ENCODE measurements at regions not wholly inside any gene's neighbourhood (a gene's known extent, or its start where the extent isn't known, plus 50 kb on each side); places are given as distances from the start of the nearest gene placed in this dataset.

DNA sequence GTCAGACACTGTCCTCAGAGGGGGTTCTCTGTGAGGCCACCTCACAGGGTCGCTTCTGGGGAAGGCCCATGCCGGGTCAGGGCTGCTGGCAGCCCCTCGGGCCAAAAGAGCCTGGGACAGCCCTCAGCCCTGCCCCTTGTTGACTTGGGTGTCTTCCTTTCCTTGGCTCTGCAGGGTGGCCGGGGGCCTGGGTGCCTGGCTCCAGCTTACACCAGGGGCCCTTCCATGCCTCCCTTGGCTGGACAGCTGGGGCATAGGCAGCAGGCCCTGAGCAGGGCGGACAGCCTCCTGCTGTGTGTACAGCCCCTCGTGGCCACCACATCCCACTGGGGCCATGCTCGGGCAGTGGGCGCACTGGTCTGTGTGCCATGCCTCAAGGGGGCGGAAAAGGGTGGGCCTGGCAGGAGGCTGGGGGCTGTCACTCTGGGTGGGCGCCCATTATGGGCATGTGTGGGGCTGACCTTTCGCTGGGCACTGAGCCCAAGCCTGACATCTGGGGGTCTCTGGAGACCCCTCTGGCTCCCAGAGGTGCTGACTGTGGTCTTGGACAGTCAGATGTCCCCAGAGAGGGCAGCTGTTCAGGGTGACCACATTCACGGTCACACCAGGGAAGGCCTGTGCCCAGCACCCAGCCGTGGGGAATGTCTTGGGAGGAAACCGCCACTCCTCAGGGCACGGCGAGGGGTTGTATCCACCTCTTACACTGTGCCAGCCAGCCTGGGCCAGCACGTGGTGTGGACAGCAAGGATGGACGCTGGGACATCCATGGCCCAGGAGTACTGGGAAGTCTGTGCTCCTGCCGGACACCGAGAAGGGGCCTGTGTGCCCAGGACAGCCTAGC lies 313.3 kb downstream of the TMEM121 start:
- DNase-seq: no peak
- no peaks in the 10 kb centered on the region for H3K27me3 ChIP-seq
- no peak overlapping the region for H3K27ac ChIP-seq
- TF ChIP-seq, protein P1, sequence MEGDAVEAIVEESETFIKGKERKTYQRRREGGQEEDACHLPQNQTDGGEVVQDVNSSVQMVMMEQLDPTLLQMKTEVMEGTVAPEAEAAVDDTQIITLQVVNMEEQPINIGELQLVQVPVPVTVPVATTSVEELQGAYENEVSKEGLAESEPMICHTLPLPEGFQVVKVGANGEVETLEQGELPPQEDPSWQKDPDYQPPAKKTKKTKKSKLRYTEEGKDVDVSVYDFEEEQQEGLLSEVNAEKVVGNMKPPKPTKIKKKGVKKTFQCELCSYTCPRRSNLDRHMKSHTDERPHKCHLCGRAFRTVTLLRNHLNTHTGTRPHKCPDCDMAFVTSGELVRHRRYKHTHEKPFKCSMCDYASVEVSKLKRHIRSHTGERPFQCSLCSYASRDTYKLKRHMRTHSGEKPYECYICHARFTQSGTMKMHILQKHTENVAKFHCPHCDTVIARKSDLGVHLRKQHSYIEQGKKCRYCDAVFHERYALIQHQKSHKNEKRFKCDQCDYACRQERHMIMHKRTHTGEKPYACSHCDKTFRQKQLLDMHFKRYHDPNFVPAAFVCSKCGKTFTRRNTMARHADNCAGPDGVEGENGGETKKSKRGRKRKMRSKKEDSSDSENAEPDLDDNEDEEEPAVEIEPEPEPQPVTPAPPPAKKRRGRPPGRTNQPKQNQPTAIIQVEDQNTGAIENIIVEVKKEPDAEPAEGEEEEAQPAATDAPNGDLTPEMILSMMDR (IDR thresholded peaks at IDR 0.05): no peak
- TF ChIP-seq POLR2A (IDR thresholded peaks at IDR 0.05): no peak
- no peaks in the 10 kb centered on the region for H3K9me3 ChIP-seq
- 75 to 94% methylated on average over 5 to 20 of the region's 20 CpGs for WGBS, 2 donors
- no peaks in the 10 kb centered on the region for H3K4me1 ChIP-seq
- intact Hi-C loops (cut with DNase I; ENCODE audit: low total_unique reads): no loop called here
- no peaks in the 10 kb centered on the region for H3K36me3 ChIP-seq (ENCODE audit: low read depth, missing control alignments)
- H3K4me3 ChIP-seq: no peak overlapping the region

DNA sequence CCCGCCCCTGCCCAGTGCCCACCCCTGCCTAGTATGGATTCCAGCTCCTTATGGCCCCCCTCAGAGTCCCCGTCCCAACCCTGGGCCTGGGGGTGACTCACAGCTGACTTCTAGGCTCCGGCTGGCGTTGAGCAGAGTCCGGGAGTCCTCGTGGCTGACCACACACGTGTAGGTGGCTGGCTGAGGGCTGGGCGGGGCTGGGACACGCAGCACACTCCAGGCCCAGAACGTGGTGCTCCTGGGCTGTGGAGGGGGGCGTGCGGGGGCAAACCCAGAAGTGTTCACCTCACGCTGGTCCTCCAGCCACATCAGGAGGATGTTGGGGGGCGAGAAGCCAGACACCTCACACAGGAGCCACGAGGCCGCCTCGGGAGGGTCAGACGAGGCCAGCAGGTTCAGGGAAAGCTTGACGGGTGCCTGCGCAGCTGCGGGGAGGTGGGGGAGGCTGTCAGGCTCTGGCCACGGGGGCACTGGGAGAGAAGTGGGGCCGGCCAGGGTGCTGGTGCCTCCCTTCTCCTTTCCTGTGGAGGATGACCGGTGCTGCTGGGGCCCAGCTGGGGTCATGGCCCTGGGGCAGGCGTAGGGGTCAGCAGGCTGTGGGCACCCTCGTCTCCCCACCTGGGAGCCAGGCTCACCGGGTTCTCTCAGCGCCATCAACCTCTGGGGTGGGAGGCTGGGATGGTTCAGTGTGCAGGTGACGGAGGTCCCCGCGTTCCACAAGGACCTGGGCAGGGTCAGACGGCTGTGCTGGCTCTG lies 314.1 kb downstream of the TMEM121 start:
- TF ChIP-seq, protein P1 (IDR thresholded peaks at IDR 0.05): no peak
- TF ChIP-seq POLR2A (IDR thresholded peaks at IDR 0.05): no peak
- Histone ChIP-seq H3K9me3 (no peaks in the 10 kb centered on the region), H3K4me1 (no peaks in the 10 kb centered on the region), H3K36me3 (ENCODE audit: low read depth, missing control alignments) (no peaks in the 10 kb centered on the region), H3K27ac (no peak overlapping the region), H3K27me3 (no peaks in the 10 kb centered on the region), H3K4me3 (no peak overlapping the region)
- 82 to 88% methylated on average over 11 to 32 of the region's 32 CpGs for WGBS, 2 donors
- DNase-seq: no peak
- intact Hi-C loops (cut with DNase I; ENCODE audit: low total_unique reads): no loop called here

DNA sequence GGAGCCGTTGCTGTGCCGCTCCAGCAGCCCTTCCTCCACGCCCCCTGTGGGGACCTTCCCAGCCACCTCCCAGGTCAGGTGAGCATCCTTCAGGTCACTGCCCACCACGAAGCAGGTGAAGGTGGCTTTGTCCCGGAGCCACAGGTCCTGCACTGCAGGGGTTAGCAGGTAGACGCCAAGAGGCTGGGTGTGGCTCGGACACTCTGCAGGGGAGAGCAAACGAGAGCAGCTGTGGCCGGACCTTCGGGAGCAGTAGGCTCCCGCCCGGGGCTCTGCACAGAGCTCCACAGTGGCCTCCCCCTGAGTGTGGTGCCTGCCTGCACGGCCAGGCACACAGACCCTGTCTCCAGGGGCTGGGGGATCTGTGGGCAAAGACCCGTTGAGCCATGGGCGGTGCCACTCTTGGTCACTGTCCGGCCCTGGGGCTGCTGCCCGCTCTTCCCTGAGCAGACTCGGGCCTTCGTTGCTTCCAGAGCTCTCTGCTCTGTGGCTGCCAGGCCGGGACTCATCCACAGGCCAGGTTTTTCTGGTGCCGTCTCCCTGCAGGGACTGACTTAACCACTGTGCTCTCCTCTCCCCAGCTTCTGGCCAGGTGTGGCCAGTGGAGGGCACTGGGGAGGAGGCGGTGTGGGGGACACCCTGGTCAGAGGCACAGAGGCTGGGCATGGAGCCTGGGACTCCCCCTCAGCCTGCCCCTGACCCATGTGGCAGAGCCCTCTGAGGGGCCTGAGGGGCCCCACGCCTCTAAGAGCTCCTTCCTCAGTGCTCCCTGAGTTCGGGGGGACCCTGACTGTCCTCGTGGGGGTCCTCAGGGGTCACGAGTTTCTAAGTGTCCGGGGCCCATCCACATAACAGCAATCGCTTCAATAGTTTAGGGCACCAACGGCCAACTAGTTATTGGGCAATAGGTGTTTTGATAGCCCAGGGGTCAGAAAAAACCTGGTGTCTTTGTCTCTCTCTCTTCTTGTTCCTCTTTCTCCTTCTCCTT lies 314.9 kb downstream of the TMEM121 start:
- DNase-seq: no peak
- Histone ChIP-seq H3K27ac (no peak overlapping the region), H3K4me1 (no peaks in the 10 kb centered on the region), H3K4me3 (no peak overlapping the region), H3K36me3 (ENCODE audit: low read depth, missing control alignments) (no peaks in the 10 kb centered on the region), H3K27me3 (no peaks in the 10 kb centered on the region), H3K9me3 (no peaks in the 10 kb centered on the region)
- intact Hi-C loops (cut with DNase I; ENCODE audit: low total_unique reads): no loop called here
- TF ChIP-seq, protein P1 (IDR thresholded peaks at IDR 0.05): no peak
- no peak for TF ChIP-seq POLR2A (IDR thresholded peaks at IDR 0.05)
- WGBS, 2 donors: 88 to 92% methylated on average over 13 to 29 of the region's 29 CpGs

DNA sequence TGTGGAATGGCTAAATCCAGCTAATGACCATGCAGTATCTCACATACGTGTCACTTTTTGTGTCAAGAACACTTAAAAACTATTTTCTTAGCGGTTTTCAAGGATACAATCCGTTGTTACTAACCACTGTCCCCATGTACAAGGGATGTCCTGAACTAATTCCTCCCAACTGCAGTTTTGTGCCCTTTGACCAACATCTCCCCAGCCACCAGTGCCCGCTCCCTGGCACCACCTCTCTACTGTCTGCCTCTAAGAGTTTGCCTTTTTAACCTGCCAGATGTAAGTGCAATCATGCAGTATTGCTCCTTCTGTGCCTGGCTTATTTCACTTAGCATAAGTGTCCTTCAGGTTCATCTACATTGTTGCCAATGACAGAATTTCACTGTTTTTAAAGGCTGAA lies 315.7 kb downstream of the TMEM121 start:
- no peak overlapping the region for H3K4me3 ChIP-seq
- TF ChIP-seq, protein P1 (IDR thresholded peaks at IDR 0.05): no peak
- no peak for TF ChIP-seq POLR2A (IDR thresholded peaks at IDR 0.05)
- no peaks in the 10 kb centered on the region for H3K27me3 ChIP-seq
- H3K36me3 ChIP-seq (ENCODE audit: low read depth, missing control alignments): no peaks in the 10 kb centered on the region
- H3K4me1 ChIP-seq: no peaks in the 10 kb centered on the region
- DNase-seq: no peak
- no peaks in the 10 kb centered on the region for H3K9me3 ChIP-seq
- no peak overlapping the region for H3K27ac ChIP-seq
- WGBS, 2 donors: 74 to 79% methylated on average over 4 of the region's 4 CpGs
- intact Hi-C loops (cut with DNase I; ENCODE audit: low total_unique reads): no loop called here

Data from testis (tissue), 2 donors.